Activated CD4-positive, alpha-beta T cell treated with anti-CD3 and anti-CD28 coated beads, Interleukin-2, amount 50 U/mL, for 4 hours (primary cell): ENCODE measurements at regions not wholly inside any gene's neighbourhood (a gene's known extent, or its start where the extent isn't known, plus 50 kb on each side); places are given as distances from the start of the nearest gene placed in this dataset.

Source experiments
- DNase-seq, 2 experiments: peaks; one replicate each; pipeline ENCODE4 v3.0.0-alpha.2; 2020

DNA sequence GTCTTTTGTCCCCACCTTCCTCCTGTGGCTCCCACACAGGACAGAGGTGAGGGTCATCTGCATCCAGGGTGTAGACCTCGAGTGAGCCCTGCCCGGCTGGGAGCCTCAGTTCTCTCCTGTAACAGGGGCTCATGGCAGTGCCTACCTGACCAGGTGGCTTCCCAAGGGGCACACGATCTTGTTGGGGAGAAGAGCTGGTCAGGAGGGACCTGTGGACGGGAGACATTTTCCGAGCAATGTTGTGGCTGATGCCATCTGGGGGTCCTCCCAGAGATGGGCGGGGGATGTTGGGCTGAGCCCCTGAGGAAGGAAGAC, 51.9 kb downstream of the CEBPB start:
- DNase-seq = no peak

DNA sequence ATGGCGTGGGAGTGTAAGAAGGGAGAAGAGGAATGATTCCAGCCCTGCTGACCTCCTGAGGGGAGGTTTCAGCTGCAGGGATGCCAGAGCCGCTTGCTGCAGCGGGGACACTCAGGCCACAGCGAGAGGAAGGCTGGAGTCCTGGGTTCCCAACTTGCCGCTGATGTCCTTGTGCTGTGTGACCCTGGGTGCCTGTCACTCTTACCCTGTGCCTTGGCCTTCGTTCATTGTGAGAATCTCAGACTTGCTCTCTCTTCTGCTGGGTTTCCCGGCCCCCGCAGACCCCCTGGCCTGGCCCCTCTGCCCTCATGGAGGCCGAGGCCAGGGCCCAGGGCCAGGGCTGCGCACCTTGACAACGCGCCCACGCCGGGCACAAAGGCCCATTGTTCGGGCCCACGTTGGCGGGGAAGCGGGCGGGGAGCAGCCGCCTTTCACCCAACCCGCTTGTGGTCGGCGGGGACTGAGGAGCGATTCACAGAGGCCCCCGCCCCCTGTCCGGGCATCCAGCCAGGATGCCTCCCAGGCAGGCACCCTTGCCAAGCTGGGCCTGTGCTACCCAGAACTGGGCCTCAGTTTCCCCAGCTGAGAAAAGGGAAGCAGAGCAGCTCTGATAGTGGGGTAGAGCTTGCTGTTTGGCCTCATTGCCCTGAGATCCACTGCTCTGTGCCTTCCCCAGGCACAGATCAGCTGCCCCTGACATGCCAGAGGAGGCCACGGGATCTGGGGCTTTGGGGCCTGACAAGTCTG, 52.4 kb downstream of the CEBPB start:
- DNase-seq = no peak

- no peak for DNase-seq
Measured at GRCh38 chr20:50243610-50244351, 53.2 kb downstream of the CEBPB start.

GRCh38 chr20:50244352-50245149, 53.9 kb downstream of the CEBPB start:
- DNase-seq = no peak

GRCh38 chr20:50245498-50246366, 55.1 kb downstream of the CEBPB start:
- DNase-seq = no peak

GRCh38 chr20:50246367-50247195, 56.0 kb downstream of the CEBPB start:
- no peak for DNase-seq

DNA sequence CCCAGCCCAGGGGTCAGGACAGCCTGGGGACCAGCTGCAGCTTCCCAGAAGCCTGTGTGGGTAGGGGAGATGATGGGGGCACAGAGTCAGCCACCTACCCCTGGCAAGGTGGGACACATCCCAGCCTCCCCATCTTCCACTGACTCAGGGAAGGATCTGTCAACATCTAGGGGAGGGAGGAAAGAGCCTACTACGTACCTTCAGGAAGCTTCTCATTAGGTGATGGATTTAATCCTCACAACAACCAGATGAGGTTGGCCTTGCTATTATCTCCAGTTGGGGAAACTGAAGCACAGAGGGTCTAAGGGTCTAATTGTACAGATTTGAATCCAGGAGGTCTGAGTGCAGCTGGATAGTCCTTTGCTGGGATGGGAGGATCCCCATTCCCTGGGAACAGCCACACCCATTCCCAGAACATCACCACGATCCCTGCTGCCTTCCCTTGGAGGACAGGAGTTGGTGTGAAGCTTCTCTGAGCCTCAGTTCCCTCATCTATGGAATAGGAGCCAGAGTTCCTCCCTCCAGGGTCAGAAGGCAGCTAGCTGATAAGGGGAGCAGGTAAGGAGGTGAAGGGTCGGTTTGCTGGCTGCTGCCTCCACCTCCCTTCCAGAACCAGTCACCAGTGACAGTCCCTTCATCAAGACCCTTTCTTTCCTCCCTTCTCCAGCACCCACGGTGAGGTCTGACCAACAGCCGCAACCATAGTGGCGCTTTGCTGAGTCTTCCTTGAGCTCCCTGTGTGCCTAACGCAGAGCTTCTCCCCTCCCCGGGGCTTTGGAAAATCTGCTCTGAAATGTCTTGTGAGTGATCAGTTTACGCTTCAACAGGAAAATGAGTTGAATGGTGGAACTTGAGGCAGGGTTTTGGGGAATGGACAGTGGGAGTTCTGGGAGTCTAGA, 56.8 kb downstream of the CEBPB start:
- DNase-seq = no peak

DNA sequence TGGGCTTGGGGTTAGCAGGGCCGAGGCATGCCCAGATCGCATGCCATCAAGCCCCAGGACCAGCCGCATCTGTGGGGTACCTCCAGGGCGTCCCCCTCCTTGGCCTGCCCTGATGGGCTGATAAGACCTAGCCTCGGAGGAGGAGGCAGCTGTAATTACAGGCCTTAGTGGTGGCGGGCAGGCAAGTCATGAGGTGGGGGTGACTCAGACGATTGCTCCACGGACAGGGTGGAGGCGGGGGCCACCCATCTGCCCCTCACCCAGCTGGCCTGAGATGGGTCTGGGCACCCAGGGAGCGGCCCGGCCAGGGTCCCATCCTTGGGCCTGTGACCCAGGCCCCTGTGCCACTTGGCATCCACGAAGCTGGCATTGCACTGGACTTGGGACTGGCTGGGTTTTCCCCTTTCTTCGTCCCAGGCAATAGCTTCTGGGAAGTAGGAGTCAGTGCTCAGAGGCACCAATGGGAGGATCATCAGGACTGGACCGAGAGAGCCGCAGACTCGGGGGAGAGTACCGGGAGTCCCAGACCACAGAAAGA, 57.5 kb downstream of the CEBPB start:
- no peak for DNase-seq

GRCh38 chr20:50249447-50250388, 59.1 kb downstream of the CEBPB start:
- no peak for DNase-seq

GRCh38 chr20:50250679-50251382, 60.2 kb downstream of the CEBPB start:
- no peak for DNase-seq

- DNase-seq = no peak
Measured at GRCh38 chr20:50251383-50251748, 60.7 kb downstream of the CEBPB start.

DNA sequence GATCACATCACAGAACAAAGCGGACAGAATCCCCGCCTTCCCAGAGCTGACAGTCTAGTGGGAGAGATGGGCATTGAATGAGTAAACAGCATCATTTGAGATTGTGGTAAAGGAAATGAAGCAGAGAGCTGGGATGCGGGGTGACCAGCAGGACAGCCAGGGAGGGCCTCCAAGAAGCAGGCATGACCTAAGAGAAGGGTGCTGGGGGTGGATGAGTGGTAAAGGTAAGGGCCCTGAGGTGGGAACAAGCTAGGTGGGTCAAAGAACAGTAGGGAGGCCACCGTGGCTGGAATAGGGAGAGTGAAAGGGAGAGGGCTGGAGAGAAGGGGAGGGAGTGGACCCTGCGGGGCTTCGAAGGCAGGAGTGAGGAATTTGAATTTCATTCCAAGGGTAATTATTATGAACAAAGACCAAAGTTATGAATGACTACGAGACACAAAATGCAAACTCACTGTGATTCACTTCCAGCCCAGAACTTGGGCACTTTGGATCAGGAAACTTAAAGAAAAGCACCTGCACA, 61.4 kb downstream of the CEBPB start:
- DNase-seq = no peak

GRCh38 chr20:50252701-50253100, 62.1 kb downstream of the CEBPB start:
- no peak for DNase-seq

DNA sequence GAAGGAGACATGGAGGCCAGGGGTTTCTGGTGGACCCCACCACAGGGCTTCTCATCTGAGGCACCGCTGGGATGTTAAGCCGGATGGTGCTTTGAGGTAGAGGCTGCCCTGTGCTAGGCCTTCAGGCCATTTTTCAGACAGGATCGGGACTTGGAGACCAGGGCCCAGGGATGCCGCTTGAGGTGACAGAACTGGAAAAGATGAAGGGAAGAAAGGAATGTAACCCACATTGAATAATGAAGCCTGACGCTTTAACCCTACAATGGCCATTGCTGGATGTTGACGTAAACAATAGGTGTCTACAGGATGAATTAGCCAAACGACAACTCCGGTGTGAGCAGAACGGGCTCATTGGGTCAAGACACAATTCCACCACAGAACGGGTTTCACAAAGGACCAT, 62.5 kb downstream of the CEBPB start:
- DNase-seq = no peak

- no peak for DNase-seq
Measured at GRCh38 chr20:50254466-50255079, 63.9 kb downstream of the CEBPB start.

DNA sequence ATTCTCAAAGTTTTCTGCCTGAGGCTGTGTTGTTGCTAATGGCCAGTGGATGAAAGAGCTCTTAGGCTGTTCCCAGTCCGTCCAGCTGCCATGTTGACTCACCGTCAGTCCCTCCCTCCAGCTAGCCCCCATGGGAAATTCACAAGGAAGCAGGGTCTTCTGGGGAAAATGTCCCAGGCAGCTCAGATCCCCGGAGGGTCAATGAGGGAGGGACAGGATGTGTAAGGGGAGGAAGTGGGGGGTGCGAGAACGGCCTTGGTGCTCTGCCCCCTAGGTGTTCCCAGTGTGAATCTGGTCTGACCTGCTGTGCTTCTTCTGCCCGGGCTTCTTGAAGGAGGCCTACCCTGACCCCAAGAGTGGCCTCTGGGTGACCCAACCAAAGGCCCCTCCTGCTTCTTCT, 65.9 kb downstream of the CEBPB start:
- no peak for DNase-seq

GRCh38 chr20:50257860-50258259, 67.2 kb downstream of the CEBPB start:
- no peak for DNase-seq
